ENCODE measurements at regions not wholly inside any gene's neighbourhood (a gene's known extent, or its start where the extent isn't known, plus 50 kb on each side); places are given as distances from the start of the nearest gene placed in this dataset.

DNA sequence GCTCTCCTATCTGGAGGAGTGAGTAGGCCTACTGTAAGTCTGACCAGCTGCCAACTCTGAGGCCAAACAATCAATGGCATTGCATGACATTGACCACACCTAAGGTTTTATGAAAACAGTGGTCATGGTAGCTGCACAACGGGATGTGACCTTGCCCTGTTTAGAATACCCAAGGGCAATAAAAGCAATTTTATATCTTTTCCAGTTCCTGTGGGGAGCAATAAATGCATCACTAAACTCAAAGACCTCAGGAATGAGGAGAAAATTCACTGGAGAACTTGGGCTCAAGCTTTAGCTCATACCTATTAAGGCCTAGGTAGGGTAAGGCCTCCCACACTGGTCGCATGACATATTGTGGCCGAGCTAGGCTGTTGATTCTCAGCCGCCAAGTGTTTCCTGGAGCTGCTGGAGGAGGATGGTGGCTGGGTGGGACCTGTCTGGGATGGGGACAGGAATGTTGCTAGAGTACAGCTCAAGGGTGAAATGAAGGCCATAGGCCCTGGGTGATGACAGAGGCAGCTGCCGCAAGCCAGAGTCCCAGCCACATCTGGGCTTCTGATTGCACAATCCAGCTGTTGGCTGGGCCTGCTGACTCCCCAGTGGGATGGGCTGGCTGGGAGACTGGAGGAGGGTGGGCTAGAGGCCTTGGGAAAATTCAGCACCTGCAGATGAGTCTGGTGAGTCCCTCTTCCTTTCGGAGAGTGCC, 313.7 kb downstream of the CYP26B1 start:
- peaks cover 5% of the 10 kb centered on the region for H3K4me1 Mint-ChIP-seq
- no peak overlapping the region for H3K4me3 Mint-ChIP-seq
- H3K27ac Mint-ChIP-seq, result peak overlapping the region; percentile 36
- DNase-seq (ENCODE audit: low spot score in 2 of 2, unreplicated experiment in 2 of 2), result peak in 1 of 2 experiments; percentile 34
- H3K27me3 Mint-ChIP-seq (ENCODE audit: low read depth), result no peaks in the 10 kb centered on the region
- H3K9me3 Mint-ChIP-seq, result no peaks in the 10 kb centered on the region
- H3K36me3 Mint-ChIP-seq, result no peaks in the 10 kb centered on the region
- TF ChIP-seq, protein P1, sequence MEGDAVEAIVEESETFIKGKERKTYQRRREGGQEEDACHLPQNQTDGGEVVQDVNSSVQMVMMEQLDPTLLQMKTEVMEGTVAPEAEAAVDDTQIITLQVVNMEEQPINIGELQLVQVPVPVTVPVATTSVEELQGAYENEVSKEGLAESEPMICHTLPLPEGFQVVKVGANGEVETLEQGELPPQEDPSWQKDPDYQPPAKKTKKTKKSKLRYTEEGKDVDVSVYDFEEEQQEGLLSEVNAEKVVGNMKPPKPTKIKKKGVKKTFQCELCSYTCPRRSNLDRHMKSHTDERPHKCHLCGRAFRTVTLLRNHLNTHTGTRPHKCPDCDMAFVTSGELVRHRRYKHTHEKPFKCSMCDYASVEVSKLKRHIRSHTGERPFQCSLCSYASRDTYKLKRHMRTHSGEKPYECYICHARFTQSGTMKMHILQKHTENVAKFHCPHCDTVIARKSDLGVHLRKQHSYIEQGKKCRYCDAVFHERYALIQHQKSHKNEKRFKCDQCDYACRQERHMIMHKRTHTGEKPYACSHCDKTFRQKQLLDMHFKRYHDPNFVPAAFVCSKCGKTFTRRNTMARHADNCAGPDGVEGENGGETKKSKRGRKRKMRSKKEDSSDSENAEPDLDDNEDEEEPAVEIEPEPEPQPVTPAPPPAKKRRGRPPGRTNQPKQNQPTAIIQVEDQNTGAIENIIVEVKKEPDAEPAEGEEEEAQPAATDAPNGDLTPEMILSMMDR (IDR thresholded peaks at IDR 0.05; ENCODE audit: unreplicated experiment), result no peak

DNA sequence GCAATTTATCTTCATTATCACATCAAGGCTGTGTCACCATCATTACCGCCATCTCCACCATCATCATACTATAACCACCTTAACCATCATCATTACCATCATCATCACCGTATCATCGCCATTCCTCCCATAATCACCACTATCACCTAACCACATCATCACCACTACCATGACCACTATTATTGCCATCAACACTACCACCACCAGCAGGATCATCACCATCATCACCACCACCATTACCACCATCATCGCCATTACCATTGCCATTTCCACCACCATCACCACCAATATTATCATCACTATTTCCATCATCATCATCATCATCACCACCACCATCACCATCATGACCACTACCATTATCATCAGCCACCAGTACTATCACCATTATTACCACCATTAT, 314.4 kb downstream of the CYP26B1 start:
- peaks cover 11% of the 10 kb centered on the region for H3K4me1 Mint-ChIP-seq
- TF ChIP-seq, protein P1 (IDR thresholded peaks at IDR 0.05; ENCODE audit: unreplicated experiment), result no peak
- no peak overlapping the region for H3K27ac Mint-ChIP-seq
- no peak overlapping the region for H3K4me3 Mint-ChIP-seq
- no peaks in the 10 kb centered on the region for H3K9me3 Mint-ChIP-seq
- H3K36me3 Mint-ChIP-seq, result no peaks in the 10 kb centered on the region
- DNase-seq (ENCODE audit: low spot score in 2 of 2, unreplicated experiment in 2 of 2), result no peak
- H3K27me3 Mint-ChIP-seq (ENCODE audit: low read depth), result no peaks in the 10 kb centered on the region

DNA sequence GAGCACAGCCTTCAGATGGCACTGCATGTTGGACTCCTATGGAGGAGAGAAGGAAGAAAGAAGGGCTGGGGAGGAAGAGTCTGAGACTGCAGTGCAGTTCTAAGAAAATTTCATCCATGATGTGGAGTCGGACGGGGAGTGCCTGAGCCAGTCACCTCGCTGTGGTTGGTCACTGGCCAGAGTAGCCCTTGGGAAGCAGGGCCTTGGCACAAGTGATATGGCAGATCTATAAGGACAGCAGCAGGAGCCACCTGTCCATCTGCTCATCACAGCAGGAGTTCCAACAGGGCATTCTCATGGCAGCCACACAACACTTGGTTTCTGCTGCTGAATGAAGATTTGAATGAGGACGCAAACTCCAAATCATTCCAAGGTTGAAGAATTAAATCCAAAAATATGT, 314.8 kb downstream of the CYP26B1 start:
- peak in 1 of 2 experiments; percentile 5 for DNase-seq (ENCODE audit: low spot score in 2 of 2, unreplicated experiment in 2 of 2)
- H3K27me3 Mint-ChIP-seq (ENCODE audit: low read depth), result no peaks in the 10 kb centered on the region
- no peaks in the 10 kb centered on the region for H3K36me3 Mint-ChIP-seq
- H3K27ac Mint-ChIP-seq, result no peak overlapping the region
- no peaks in the 10 kb centered on the region for H3K9me3 Mint-ChIP-seq
- TF ChIP-seq, protein P1 (IDR thresholded peaks at IDR 0.05; ENCODE audit: unreplicated experiment), result no peak
- peaks cover 11% of the 10 kb centered on the region for H3K4me1 Mint-ChIP-seq
- no peak overlapping the region for H3K4me3 Mint-ChIP-seq

DNA sequence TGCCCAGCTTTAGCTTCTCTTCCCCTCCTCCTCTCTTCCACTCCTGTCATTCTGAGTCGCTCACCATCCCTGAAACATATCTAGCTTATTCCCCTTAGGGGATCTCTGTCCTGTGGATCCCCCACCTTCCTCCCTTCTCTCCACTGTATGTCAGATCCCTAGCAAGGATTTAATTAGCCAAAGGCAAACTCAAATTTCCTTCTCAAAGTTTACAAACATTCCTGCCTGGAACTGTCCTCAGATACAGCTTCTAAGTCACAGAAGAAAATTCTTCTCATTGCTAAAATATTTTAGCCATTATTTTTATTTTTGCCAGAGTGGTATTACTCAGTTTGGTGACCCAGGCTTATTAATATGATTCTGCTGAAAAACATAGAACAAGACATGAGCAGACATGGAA, 315.3 kb downstream of the CYP26B1 start:
- no peaks in the 10 kb centered on the region for H3K36me3 Mint-ChIP-seq
- H3K27me3 Mint-ChIP-seq (ENCODE audit: low read depth), result no peaks in the 10 kb centered on the region
- H3K27ac Mint-ChIP-seq, result no peak overlapping the region
- peak in 1 of 2 experiments; percentile 13 for DNase-seq (ENCODE audit: low spot score in 2 of 2, unreplicated experiment in 2 of 2)
- TF ChIP-seq, protein P1 (IDR thresholded peaks at IDR 0.05; ENCODE audit: unreplicated experiment), result no peak
- H3K4me1 Mint-ChIP-seq, result peaks cover 9% of the 10 kb centered on the region
- no peak overlapping the region for H3K4me3 Mint-ChIP-seq
- H3K9me3 Mint-ChIP-seq, result no peaks in the 10 kb centered on the region

DNA sequence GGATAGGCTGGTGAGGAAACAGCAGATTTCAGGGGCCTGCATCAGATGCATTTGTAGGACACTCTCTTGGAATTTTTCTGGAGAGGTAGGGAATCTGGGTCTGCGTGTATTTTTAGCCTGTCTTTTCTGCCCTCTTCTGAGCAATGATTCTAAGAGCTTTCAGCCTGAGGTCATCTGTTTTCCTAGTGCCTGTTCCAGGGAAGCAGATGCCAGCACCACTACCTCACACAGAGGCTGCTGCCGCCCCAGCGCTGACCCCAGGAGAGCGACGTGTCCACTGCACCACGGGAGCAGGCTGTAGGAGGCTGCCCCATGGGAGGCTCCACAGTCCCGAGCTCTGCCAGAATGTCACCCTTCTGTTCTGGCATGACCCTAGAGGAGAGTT, 316.5 kb downstream of the CYP26B1 start:
- Mint-ChIP-seq H3K36me3 (no peaks in the 10 kb centered on the region), H3K27me3 (ENCODE audit: low read depth) (no peaks in the 10 kb centered on the region), H3K27ac (no peak overlapping the region), H3K9me3 (peaks cover 8% of the 10 kb centered on the region), H3K4me3 (no peak overlapping the region), H3K4me1 (peaks cover 9% of the 10 kb centered on the region)
- TF ChIP-seq, protein P1 (IDR thresholded peaks at IDR 0.05; ENCODE audit: unreplicated experiment), result no peak
- no peak for DNase-seq (ENCODE audit: low spot score in 2 of 2, unreplicated experiment in 2 of 2)

Data from mesothelial cell of epicardium (in vitro differentiated cells).